SU-DHL-6 (cell line): ENCODE measurements at regions not wholly inside any gene's neighbourhood (a gene's known extent, or its start where the extent isn't known, plus 50 kb on each side); places are given as distances from the start of the nearest gene placed in this dataset.
"Not testable (repeated sequence)": the region's sequence is repeated elsewhere in the genome, so short reads cannot be mapped to it uniquely, and the experiment has no call there.

Experiments used
- H2AFZ ChIP-seq: fragments of 200-600 bp; sonication (generic); 2 replicates; pipeline ENCODE4 v1.6.1; 2014; ENCODE audit warnings: low read depth, mild to moderate bottlenecking, moderate library complexity, mixed read lengths, antibody characterized with exemption, low read length; ENCODE audit not compliant: severe bottlenecking
- H3F3A ChIP-seq: fragments of 200-600 bp; shearing (Covaris generic); 2 replicates; pipeline ENCODE4 v1.6.0; 2016; ENCODE audit warnings: antibody characterized with exemption, mild to moderate bottlenecking; ENCODE audit not compliant: insufficient read depth
- H3K27ac ChIP-seq: fragments of 200-600 bp; sonication (generic); 2 replicates; pipeline ENCODE4 v1.5.1; 2016; ENCODE audit warnings: low read depth, mild to moderate bottlenecking, low read length, moderate library complexity, mixed read lengths
- H3K27me3 ChIP-seq: fragments of 200-600 bp; sonication (generic), shearing (Covaris generic); 2 replicates; pipeline ENCODE4 v1.6.0; 2014; ENCODE audit warnings: mild to moderate bottlenecking, low read length
- H3K36me3 ChIP-seq: fragments of 200-600 bp; sonication (generic); 2 replicates; pipeline ENCODE4 v1.6.1; 2014; ENCODE audit warnings: mild to moderate bottlenecking, low read length, mixed read lengths
- H3K4me2 ChIP-seq: fragments of 300-600, 200-600 bp; shearing (Covaris generic), sonication (generic); 2 replicates; pipeline ENCODE4 v1.6.0; 2014; ENCODE audit warnings: low read length, low read depth, mild to moderate bottlenecking; ENCODE audit not compliant: poor library complexity, severe bottlenecking
- H3K4me3 ChIP-seq: fragments of 200-600 bp; sonication (generic); 2 replicates; pipeline ENCODE4 v1.5.1; 2014; ENCODE audit warnings: antibody characterized with exemption, low read length, mild to moderate bottlenecking, mixed read lengths; ENCODE audit not compliant: insufficient read depth, poor library complexity, severe bottlenecking
- H3K79me2 ChIP-seq: fragments of 200-600 bp; sonication (generic); 2 replicates; pipeline ENCODE4 v1.6.1; 2014; ENCODE audit warnings: mild to moderate bottlenecking, low read length, moderate library complexity; ENCODE audit not compliant: insufficient read depth
- H3K9ac ChIP-seq: fragments of 200-600 bp; sonication (generic); 2 replicates; pipeline ENCODE4 v1.7.0; 2014; ENCODE audit warnings: mild to moderate bottlenecking, low read length
- H3K9me2 ChIP-seq: fragments of 200-600 bp; sonication (generic); replicated peaks from 2 replicates; pipeline ENCODE4 v1.6.1; 2014; ENCODE audit warnings: low read length; ENCODE audit not compliant: insufficient read depth
- H3K9me3 ChIP-seq: fragments of 200-600 bp; sonication (generic); 2 replicates; pipeline ENCODE4 v1.6.1; 2014; ENCODE audit warnings: low read length, mixed read lengths; ENCODE audit not compliant: insufficient read depth
- H4K20me1 ChIP-seq: fragments of 200-600 bp; sonication (generic); 2 replicates; pipeline ENCODE4 v1.6.1; 2014; ENCODE audit warnings: low read depth, mild to moderate bottlenecking, antibody characterized with exemption, low read length, moderate library complexity, mixed read lengths
- CTCF ChIP-seq: fragments of 200-600 bp; sonication (generic); IDR thresholded peaks from one replicate; pipeline ENCODE4 v1.5.1; 2017; ENCODE audit warnings: antibody characterized with exemption, mild to moderate bottlenecking, low read length, moderate library complexity; ENCODE audit not compliant: insufficient read depth, poor library complexity, severe bottlenecking
- EZH2phosphoT487 ChIP-seq: fragments of 200-600 bp; sonication (generic), shearing (Covaris generic); conservative IDR thresholded peaks from 2 replicates; pipeline ENCODE4 v1.6.1; 2018; ENCODE audit warnings: mild to moderate bottlenecking, antibody characterized with exemption, low read length, moderate library complexity, mixed read lengths

GRCh38 chr2:150802635-150803034, 315.2 kb upstream of the RND3 start:
- H3F3A ChIP-seq = no peaks in the 10 kb centered on the region
- H3K79me2 ChIP-seq = no peaks in the 10 kb centered on the region
- TF ChIP-seq CTCF (no peak), EZH2phosphoT487 (no peak)
- H2AFZ ChIP-seq = no peak overlapping the region
- no peaks in the 10 kb centered on the region for H4K20me1 ChIP-seq
- no peaks in the 10 kb centered on the region for H3K27me3 ChIP-seq
- H3K27ac ChIP-seq = no peak overlapping the region
- no peaks in the 10 kb centered on the region for H3K9me2 ChIP-seq
- no peak overlapping the region for H3K4me2 ChIP-seq
- H3K4me3 ChIP-seq = no peak overlapping the region
- no peaks in the 10 kb centered on the region for H3K36me3 ChIP-seq
- H3K9ac ChIP-seq = no peak overlapping the region
- no peaks in the 10 kb centered on the region for H3K9me3 ChIP-seq

DNA sequence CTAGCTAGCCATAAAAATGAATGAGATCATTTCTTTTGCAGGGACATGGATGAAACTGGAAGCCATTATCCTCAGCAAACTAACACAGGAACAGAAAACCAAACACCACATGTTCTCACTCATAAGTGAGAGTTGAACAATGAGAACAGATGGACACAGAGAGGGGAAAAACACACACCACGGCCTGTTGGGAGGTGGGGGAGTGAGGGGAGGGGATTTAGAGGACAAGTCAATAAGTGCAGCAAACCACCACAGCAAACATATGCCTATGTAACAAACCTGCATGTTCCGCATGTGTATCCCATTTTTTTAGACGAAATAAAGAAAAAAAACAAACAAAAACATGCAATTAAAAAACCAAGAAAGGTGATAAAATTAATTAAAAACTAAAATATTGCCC, 308.8 kb upstream of the RND3 start:
- H3K9me2 ChIP-seq, H3K9ac ChIP-seq, H3K9me3 ChIP-seq, H3K27ac ChIP-seq, H3K36me3 ChIP-seq, H3F3A ChIP-seq, H3K27me3 ChIP-seq, H3K79me2 ChIP-seq, H2AFZ ChIP-seq, H4K20me1 ChIP-seq, H3K4me3 ChIP-seq, H3K4me2 ChIP-seq: not testable (repeated sequence)

- no peaks in the 10 kb centered on the region for H4K20me1 ChIP-seq
- no peaks in the 10 kb centered on the region for H3K36me3 ChIP-seq
- no peak overlapping the region for H2AFZ ChIP-seq
- no peak overlapping the region for H3K4me3 ChIP-seq
- H3F3A ChIP-seq = no peaks in the 10 kb centered on the region
- no peak for TF ChIP-seq EZH2phosphoT487
- no peak for TF ChIP-seq CTCF
- H3K27ac ChIP-seq = no peak overlapping the region
- H3K79me2 ChIP-seq = no peaks in the 10 kb centered on the region
- H3K9me3 ChIP-seq = no peaks in the 10 kb centered on the region
- H3K9ac ChIP-seq = no peak overlapping the region
- no peaks in the 10 kb centered on the region for H3K27me3 ChIP-seq
- no peak overlapping the region for H3K4me2 ChIP-seq
- H3K9me2 ChIP-seq = no peaks in the 10 kb centered on the region
Observed at GRCh38 chr2:150792780-150793300, 305.4 kb upstream of the RND3 start.

DNA sequence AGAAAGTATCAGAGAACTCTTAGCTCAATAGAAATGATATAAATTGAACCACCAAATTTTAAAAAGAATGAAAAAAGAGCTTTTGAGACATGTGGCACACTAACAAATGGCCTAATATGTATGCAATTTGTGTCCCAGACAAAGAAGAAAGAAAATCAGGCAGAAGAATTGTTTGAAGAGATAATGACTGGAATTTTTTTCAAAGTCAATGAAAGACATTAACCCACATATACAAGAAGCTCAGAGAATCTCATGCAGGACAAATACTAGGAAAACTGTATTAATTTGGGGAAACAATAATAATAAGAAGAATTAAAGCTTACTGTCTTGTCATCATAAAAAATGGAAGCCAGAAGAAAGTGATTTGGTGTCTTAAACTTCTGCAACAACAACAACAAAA, 304.1 kb upstream of the RND3 start:
- H3K9me2 ChIP-seq = no peaks in the 10 kb centered on the region
- H3K27me3 ChIP-seq = no peaks in the 10 kb centered on the region
- H2AFZ ChIP-seq = no peak overlapping the region
- H3K4me2 ChIP-seq = no peak overlapping the region
- H4K20me1 ChIP-seq = no peaks in the 10 kb centered on the region
- no peaks in the 10 kb centered on the region for H3K36me3 ChIP-seq
- H3K27ac ChIP-seq = no peak overlapping the region
- no peak overlapping the region for H3K9ac ChIP-seq
- H3F3A ChIP-seq = no peaks in the 10 kb centered on the region
- no peak for TF ChIP-seq CTCF
- no peak for TF ChIP-seq EZH2phosphoT487
- H3K9me3 ChIP-seq = no peaks in the 10 kb centered on the region
- no peaks in the 10 kb centered on the region for H3K79me2 ChIP-seq
- no peak overlapping the region for H3K4me3 ChIP-seq
